Activated CD4-positive, CD25-positive, alpha-beta regulatory T cell (primary cell): ENCODE measurements at regions not wholly inside any gene's neighbourhood (a gene's known extent, or its start where the extent isn't known, plus 50 kb on each side); places are given as distances from the start of the nearest gene placed in this dataset.

ENCODE experiments used
- DNase-seq, 4 experiments: peaks; one replicate each; lab custom pipeline; 2025; lab: John Stamatoyannopoulos, UW

- DNase-seq, result no peak
Measured at GRCh38 chr2:240346015-240346752, 89.3 kb upstream of the GPC1 start.

DNA sequence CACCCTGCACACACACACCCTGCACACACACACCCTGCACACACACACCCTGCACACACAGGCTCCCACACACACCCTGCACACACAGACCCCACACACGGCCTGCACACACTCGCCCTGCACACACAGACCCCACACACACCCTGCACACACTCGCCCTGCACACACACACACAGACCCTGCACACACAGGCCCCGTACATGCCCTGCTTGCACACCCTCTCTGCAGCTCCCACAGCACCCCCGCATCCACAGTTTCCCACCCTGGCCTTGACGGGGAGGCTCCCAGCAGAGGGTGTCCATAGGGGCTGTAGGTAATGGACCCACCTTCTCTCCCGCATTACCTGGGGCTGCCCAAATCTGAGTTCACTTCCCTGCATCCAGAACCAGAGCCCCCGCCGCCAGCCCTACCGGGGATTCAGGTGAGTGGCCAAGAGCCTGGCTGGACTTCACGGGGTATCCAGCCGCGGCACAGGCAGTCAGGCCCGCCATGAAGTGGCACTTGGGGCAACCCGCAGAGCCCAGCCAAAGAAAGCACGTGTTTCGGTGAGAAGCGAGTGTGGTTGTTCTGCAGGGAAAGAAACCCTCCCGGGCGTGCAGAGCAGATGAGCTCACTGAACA, 88.6 kb upstream of the GPC1 start:
- DNase-seq, result no peak

DNA sequence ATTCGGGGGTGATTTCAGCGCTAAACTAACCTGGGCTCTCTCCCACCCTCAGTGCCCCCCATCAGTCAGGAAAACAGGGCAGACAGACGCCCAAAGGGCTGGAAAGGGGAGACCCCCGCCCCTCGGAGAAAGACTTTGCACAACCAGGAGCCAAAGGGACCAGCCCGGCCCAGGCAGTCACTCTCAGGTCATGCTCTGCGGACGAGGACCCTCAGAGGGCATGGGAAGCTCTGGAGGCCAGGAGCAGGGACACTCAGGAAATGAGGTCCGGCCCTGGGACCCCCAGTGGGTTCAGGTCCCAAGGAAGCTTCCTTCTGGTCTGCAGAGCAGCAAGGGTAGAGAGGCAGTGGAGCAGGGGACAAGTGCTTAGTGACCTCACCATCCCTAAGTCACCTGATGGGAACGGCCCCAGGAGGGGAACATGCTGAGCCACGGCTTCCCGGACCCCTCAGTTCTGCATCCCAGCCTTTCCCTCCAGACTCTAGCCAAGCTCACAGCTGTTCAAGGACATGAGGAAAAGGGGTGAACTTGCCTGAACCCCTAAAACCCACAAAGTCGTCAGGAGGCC, 88.0 kb upstream of the GPC1 start:
- DNase-seq, result no peak

- DNase-seq, result no peak
Measured at GRCh38 chr2:240347949-240348500, 87.4 kb upstream of the GPC1 start.

- DNase-seq, result no peak
Measured at GRCh38 chr2:240348522-240348921, 86.9 kb upstream of the GPC1 start.

- DNase-seq, result no peak
Measured at GRCh38 chr2:240349133-240350005, 86.1 kb upstream of the GPC1 start.

- no peak for DNase-seq
Measured at GRCh38 chr2:240350006-240350355, 85.5 kb upstream of the GPC1 start.

- no peak for DNase-seq
Measured at GRCh38 chr2:240350696-240351087, 84.8 kb upstream of the GPC1 start.

DNA sequence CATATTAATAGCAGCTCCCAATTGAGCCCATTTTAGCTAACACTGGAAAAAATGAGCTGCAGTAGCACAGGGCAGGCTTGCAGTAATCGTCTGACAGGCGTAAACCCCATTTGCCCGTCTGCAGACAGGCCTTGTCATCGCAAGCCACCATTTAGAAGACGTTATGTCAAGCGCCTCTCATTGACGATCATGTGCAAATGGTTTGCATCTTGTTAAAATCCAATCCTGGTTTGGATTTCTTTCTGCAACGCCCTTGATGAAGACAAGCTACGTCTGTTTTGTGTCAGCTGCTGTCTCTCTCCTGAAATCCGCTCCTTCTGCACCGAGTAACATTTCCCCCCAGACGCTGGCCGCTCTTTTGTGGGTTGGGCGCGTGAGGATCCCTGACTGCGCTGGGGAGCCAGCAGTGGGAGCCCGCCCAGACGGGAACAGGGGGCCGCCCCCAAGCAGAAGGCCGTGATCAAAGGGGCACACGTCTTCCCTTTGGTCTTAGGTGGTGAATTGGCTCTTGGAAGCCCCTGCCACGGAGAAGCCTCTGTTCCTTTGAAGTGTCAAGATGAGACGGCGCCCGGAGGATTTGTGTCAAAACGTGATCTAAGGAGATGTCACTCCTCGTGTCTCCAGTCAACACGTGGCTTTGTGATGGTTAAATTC, 84.2 kb upstream of the GPC1 start:
- no peak for DNase-seq

DNA sequence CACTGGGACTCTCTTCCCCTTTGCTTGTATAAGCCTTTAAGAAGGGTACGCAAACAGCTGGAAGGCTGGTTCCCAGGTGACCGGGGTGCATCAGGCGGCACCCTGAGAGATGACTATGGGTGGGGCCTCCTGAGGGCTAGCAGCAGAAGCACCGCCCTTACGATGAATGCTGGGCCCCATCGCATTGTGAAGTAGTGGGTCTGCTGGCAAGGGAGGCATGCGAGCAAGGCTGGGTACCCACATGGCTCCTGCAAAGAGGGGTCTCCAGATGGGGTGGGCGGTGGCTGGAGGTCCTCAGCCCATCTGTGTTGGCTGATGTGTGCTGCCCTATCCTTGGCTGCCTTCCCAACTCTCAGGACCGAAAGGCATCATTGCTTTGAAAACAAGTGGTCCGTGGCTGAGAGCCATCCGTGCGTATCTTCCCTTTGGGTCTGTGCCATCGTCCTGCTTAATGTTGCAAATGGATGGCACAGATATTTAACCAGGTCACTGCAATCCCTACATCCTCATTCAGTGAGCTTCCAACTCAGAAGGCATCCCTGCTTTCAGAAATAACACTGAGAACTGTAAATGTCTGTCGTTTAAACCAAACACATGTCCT, 83.5 kb upstream of the GPC1 start:
- DNase-seq, result no peak

DNA sequence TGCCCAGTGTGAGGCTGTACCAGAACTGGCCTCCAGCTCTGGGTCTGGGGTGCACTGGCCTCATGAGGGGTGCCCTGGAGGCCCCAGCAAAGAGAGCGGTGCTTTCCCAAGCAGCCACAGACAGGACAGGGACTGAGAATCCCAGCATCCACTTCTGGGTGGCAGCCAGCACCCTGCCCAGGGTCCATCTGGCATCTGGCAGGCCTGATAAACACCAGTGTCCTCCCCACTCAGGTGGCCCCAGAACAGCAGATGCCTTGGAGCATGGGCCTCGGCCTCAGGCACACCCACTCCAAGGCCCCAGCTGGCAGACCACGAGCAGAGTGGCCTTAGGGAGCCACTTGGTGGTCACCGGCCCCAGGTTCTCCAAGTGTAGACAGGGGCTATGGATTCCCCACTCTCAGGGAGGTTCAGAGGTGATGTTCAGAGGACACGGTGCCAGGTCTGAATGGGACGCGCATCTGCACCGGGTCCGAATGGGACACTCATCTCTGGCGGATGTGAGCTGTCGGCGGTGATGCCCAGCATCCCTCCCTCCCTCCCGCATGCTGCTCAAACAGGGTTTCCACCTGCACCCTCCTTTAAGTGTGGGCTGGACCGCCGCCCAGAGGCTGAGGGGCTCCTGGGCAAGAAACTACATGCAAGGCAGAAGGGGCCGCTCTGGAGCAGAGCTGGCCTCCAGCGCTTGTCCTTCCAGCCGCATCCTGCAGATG, 82.2 kb upstream of the GPC1 start:
- DNase-seq, result no peak

- DNase-seq, result no peak
Measured at GRCh38 chr2:240353944-240354343, 81.5 kb upstream of the GPC1 start.

DNA sequence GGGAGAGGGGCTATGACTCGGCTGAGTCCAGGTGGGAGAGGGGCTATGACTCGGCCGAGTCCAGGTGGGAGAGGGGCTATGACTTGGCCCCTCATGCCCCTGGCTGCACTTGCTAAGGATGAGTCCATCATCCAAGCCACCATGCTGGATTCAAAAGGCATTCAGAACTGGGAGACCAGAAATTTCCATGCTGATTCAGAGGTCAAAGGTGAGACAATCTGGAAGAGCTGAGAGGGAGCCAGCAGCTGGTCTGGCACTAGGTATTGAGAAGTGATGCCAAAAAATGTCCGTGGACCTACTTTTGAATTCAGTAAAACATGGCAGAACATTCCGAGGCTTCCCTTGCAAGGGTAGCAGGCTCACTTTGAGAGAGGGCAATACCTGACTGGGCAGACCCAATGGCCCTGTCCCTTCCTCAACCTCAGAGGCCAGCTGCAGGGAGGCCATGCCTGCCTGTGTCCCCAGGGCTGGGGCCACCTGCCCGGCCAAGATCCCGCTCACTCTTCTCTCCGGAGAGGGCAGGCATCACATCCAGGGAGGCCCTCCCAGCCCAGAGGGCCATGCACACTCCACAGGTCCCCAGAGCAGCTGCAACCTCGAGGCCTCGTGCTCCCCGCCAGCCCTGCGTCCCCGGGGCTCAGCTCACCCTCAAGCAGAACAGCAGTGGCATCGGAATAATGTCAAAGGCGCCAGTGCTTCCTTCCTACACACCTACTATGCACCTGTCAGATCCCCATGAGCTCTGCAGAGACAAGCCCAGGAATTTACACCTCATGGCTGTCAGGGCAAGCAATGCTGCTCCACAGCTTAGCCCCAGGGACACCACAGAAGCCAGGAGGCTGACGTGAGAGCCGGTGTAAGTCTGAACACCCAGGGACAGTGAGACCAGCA, 80.2 kb upstream of the GPC1 start:
- no peak for DNase-seq

DNA sequence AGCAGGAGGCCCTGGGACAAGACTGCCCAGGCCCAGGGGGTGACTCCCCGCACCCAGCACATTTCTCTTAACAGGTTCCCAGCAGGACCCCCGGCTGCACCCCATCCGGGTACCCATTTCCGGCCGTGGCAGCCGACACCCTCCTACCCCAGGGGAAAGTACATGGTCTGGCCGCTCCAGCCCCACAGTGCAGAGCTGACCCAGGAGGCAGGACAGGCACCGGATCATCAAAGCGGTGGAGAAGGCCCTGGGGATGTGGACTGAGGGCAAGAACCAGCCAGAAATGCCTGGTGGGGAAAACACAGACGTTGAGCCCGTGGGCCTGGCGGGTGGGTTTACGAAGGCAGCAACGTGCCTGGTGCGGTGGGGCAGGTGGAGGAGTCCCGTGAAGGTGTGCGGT, 79.5 kb upstream of the GPC1 start:
- DNase-seq, result no peak

DNA sequence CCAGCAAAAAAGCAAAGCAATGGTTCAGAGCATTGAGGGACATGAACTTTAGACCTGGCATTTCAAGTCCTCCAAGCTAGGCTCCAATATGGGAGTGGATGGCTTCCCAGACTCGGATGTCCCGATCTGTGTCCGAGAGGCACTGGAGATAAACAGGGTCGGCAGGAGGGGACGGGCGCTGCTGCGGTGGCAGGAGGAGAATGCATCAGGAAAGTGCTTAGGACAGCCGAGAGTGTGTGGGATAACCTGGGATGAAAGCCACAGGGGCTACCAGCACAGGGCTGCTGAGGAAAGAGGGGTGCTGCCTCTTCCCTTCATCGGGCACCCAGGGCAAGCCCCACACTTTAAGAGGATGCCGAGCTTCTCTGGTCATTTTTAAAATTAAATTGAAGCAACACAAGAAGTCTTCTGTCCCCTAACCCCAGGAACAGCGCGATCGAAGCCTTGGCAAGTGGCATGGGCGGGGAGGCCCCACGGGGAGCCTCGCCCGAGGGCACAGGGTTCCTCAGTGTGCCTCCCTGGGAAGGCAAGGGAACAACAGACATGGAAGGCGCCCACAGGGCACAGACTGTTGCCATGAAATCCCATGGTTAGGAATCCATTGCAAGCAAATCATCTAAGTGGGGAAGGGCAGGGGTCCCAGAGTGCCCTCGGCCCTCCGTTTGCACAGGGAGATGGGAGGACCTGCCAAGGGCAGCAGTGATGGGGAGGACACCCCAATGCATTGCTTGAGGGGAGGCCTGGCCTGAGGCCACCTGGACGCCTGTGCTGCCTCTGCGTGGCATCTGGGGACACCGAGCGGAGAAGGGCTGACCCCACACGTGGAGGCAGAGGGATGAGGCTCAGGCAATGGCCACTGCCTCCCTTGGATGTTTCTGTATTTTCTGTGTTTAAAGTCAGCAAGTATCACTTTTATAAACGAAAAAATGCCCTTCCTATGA, 78.5 kb upstream of the GPC1 start:
- no peak for DNase-seq

GRCh38 chr2:240357641-240358012, 77.8 kb upstream of the GPC1 start:
- no peak for DNase-seq

DNA sequence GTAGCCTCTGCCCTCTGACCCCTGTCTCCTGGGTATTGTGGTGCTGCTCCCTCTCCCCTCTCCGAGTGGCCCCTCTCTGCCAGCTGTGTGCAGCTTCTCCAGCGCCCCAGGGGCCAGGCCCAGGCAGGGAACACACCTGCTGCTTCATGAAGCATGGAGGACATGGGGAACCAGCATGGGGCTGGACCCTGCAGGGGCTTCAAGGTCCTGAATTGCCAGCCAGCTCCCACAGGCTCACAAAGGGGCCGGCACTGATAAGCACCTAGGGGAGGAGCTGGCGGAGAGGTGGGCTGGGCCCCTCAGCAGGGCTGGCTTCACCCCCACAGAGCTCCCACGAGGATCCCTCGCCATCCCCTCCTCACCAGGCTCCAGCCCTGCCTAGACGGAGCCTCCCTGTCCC, 77.4 kb upstream of the GPC1 start:
- no peak for DNase-seq

GRCh38 chr2:240358821-240359397, 76.6 kb upstream of the GPC1 start:
- no peak for DNase-seq
